ENCODE measurements at regions not wholly inside any gene's neighbourhood (a gene's known extent, or its start where the extent isn't known, plus 50 kb on each side); places are given as distances from the start of the nearest gene placed in this dataset.

GRCh38 chr5:4929092-4929655 is 211.0 kb upstream of the ADAMTS16 start:
- CTCF ChIA-PET (ENCODE audit: unreplicated experiment), result no interaction called here

GRCh38 chr5:4939042-4939781 is 200.9 kb upstream of the ADAMTS16 start:
- no peaks in the 10 kb centered on the region for H3K9me2 ChIP-seq (ENCODE audit: insufficient read depth, low read length)
- no TSS peak for BruUV-seq (replicated peaks)
- no peak overlapping the region for H3K4me3 ChIP-seq (ENCODE audit: low read depth, low read length, poor library complexity, severe bottlenecking)
- no peaks in the 10 kb centered on the region for H3K36me3 ChIP-seq (ENCODE audit: insufficient read depth, low read length)
- intact Hi-C loops (cut with micrococcal nuclease; ENCODE audit: unreplicated experiment), result no loop called here
- H4K20me1 ChIP-seq (ENCODE audit: insufficient read depth, low read length), result no peaks in the 10 kb centered on the region
- TF ChIP-seq, protein P1, sequence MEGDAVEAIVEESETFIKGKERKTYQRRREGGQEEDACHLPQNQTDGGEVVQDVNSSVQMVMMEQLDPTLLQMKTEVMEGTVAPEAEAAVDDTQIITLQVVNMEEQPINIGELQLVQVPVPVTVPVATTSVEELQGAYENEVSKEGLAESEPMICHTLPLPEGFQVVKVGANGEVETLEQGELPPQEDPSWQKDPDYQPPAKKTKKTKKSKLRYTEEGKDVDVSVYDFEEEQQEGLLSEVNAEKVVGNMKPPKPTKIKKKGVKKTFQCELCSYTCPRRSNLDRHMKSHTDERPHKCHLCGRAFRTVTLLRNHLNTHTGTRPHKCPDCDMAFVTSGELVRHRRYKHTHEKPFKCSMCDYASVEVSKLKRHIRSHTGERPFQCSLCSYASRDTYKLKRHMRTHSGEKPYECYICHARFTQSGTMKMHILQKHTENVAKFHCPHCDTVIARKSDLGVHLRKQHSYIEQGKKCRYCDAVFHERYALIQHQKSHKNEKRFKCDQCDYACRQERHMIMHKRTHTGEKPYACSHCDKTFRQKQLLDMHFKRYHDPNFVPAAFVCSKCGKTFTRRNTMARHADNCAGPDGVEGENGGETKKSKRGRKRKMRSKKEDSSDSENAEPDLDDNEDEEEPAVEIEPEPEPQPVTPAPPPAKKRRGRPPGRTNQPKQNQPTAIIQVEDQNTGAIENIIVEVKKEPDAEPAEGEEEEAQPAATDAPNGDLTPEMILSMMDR (conservative IDR thresholded peaks at IDR 0.05; ENCODE audit: low read length), result no peak
- no peak for TF ChIP-seq EZH2phosphoT487 (IDR thresholded peaks at IDR 0.05; ENCODE audit: borderline replicate concordance, low read depth, low read length)
- no peak overlapping the region for H3K4me2 ChIP-seq (ENCODE audit: low read length)
- H3K79me2 ChIP-seq (ENCODE audit: insufficient read depth, low read depth, low read length), result no peaks in the 10 kb centered on the region
- DNase-seq (ENCODE audit: low spot score), result no peak
- no peak overlapping the region for H3K27ac ChIP-seq (ENCODE audit: low read depth, low read length, poor library complexity, severe bottlenecking)
- ChIA-PET POLR2A (no interaction called here), CTCF (ENCODE audit: unreplicated experiment) (interaction anchor here (0.6 kb wide), 1 partner anchor 28 kb away, joined by 3 read pairs; no protein-coding TSS in a partner anchor)
- no peaks in the 10 kb centered on the region for H3K9me3 ChIP-seq (ENCODE audit: low read length)
- H3K4me1 ChIP-seq (ENCODE audit: insufficient read depth, low read length, poor library complexity, severe bottlenecking), result no peaks in the 10 kb centered on the region
- no peak overlapping the region for H2AFZ ChIP-seq (ENCODE audit: low read length)

More at GRCh38 chr5:4929092-4929655, 211.0 kb upstream of the ADAMTS16 start:
- Histone ChIP-seq H3K4me1 (ENCODE audit: insufficient read depth, low read length, poor library complexity, severe bottlenecking) (no peaks in the 10 kb centered on the region), H3K9me3 (ENCODE audit: low read length) (peaks cover 7% of the 10 kb centered on the region; the same call in 1 of the 2 replicates), H3K79me2 (ENCODE audit: insufficient read depth, low read depth, low read length) (no peaks in the 10 kb centered on the region), H3K27ac (ENCODE audit: low read depth, low read length, poor library complexity, severe bottlenecking) (no peak overlapping the region), H3K9me2 (ENCODE audit: insufficient read depth, low read length) (no peaks in the 10 kb centered on the region), H3K4me2 (ENCODE audit: low read length) (no peak overlapping the region), H2AFZ (ENCODE audit: low read length) (no peak overlapping the region), H3K4me3 (ENCODE audit: low read depth, low read length, poor library complexity, severe bottlenecking) (no peak overlapping the region), H3K36me3 (ENCODE audit: insufficient read depth, low read length) (no peaks in the 10 kb centered on the region), H4K20me1 (ENCODE audit: insufficient read depth, low read length) (no peaks in the 10 kb centered on the region)
- TF ChIP-seq, protein P1 (conservative IDR thresholded peaks at IDR 0.05; ENCODE audit: low read length), result no peak
- TF ChIP-seq EZH2phosphoT487 (IDR thresholded peaks at IDR 0.05; ENCODE audit: borderline replicate concordance, low read depth, low read length), result no peak
- BruUV-seq (replicated peaks), result no TSS peak
- POLR2A ChIA-PET, result interaction anchor here (0.6 kb wide), 1 partner anchor 1203 kb away, joined by 3 read pairs; no protein-coding TSS in a partner anchor
- intact Hi-C loops (cut with micrococcal nuclease; ENCODE audit: unreplicated experiment), result no loop called here
- no peak for DNase-seq (ENCODE audit: low spot score)

- POLR2A ChIA-PET, result no interaction called here
- CTCF ChIA-PET (ENCODE audit: unreplicated experiment), result no interaction called here
Measured at GRCh38 chr5:4941161-4941560, 199.0 kb upstream of the ADAMTS16 start.

More at GRCh38 chr5:4941161-4941560, 199.0 kb upstream of the ADAMTS16 start:
- Histone ChIP-seq H3K4me3 (ENCODE audit: low read depth, low read length, poor library complexity, severe bottlenecking) (no peak overlapping the region), H3K4me1 (ENCODE audit: insufficient read depth, low read length, poor library complexity, severe bottlenecking) (no peaks in the 10 kb centered on the region), H4K20me1 (ENCODE audit: insufficient read depth, low read length) (no peaks in the 10 kb centered on the region), H3K79me2 (ENCODE audit: insufficient read depth, low read depth, low read length) (no peaks in the 10 kb centered on the region), H3K27ac (ENCODE audit: low read depth, low read length, poor library complexity, severe bottlenecking) (no peak overlapping the region), H2AFZ (ENCODE audit: low read length) (no peak overlapping the region), H3K9me3 (ENCODE audit: low read length) (no peaks in the 10 kb centered on the region), H3K4me2 (ENCODE audit: low read length) (no peak overlapping the region), H3K9me2 (ENCODE audit: insufficient read depth, low read length) (no peaks in the 10 kb centered on the region), H3K36me3 (ENCODE audit: insufficient read depth, low read length) (no peaks in the 10 kb centered on the region)
- intact Hi-C loops (cut with micrococcal nuclease; ENCODE audit: unreplicated experiment), result loop anchor here (5.0 kb wide), 1 partner anchor 74 kb away; no protein-coding TSS in a partner anchor
- BruUV-seq (replicated peaks), result no TSS peak
- TF ChIP-seq, protein P1 (conservative IDR thresholded peaks at IDR 0.05; ENCODE audit: low read length), result no peak
- TF ChIP-seq EZH2phosphoT487 (IDR thresholded peaks at IDR 0.05; ENCODE audit: borderline replicate concordance, low read depth, low read length), result no peak
- DNase-seq (ENCODE audit: low spot score), result no peak

All from OCI-LY7 (cell line).